ENCODE measurements at regions not wholly inside any gene's neighbourhood (a gene's known extent, or its start where the extent isn't known, plus 50 kb on each side); places are given as distances from the start of the nearest gene placed in this dataset.

DNA sequence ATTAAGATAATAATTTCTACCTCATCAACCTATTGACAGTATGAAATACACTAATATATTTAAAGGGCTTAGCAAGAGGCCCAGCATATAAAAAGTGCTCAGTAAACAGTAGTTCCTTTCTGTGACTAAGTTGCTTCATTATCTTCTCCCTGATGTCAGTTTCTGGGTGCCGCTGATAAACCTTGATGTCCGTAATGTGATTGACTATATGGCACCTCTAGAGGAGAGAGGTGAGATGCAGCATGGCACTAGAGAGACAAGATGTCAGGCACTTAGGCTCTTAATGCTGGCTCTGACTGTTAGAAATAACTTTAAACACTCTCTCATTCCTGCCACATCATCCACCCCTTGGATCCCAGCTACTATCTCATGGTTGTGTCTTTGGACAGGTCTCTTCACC is 455.9 kb upstream of the KLF4 start:
- TF ChIP-seq CTCF (IDR thresholded peaks at IDR 0.05; ENCODE audit: low read depth, low read length, missing input control) (no peak), RXRA (IDR thresholded peaks at IDR 0.05) (no peak), FOXA2 (IDR thresholded peaks at IDR 0.05) (no peak)
